Panc1 (cell line): ENCODE measurements at regions not wholly inside any gene's neighbourhood (a gene's known extent, or its start where the extent isn't known, plus 50 kb on each side); places are given as distances from the start of the nearest gene placed in this dataset.

ENCODE experiments used
- ATAC-seq: fragments of 200-7000 bp; cut with Tn5 transposase; 2 replicates; pipeline ENCODE4 v1.9.1; 2020; ENCODE audit warnings: mild to moderate bottlenecking, moderate library complexity
- BruUV-seq: library from RNA; stranded (reverse); fragments of 400-500 nt; replicated peaks from 2 replicates; lab custom pipeline; 2021; lab: Mats Ljungman, UMichigan
- CTCF ChIA-PET: fragments of 300-600 bp; sonication (Branson Sonifier 250); formaldehyde crosslinking; loops from one replicate; lab custom pipeline; 2022; ENCODE audit warnings: antibody characterized with exemption; lab: Charles Lee
- POLR2A ChIA-PET: fragments of 300-600 bp; sonication (Branson Sonifier 250); formaldehyde crosslinking; loops from one replicate; lab custom pipeline; 2022; ENCODE audit warnings: antibody characterized with exemption; lab: Charles Lee
- DNase-seq: peaks from one replicate; pipeline ENCODE4 v3.0.0-alpha.2; 2010; ENCODE audit warnings: low read depth, low spot score
- H3K27ac ChIP-seq: 2 replicates; pipeline ENCODE4 v1.5.1; 2011; ENCODE audit warnings: mild to moderate bottlenecking, low read length, inconsistent platforms
- H3K27me3 ChIP-seq: fragments of 200-500 bp; sonication (Bioruptor generic); 2 replicates; pipeline ENCODE4 v1.6.0; 2014; ENCODE audit warnings: low read length, inconsistent platforms; ENCODE audit not compliant: control insufficient read depth, insufficient read depth
- H3K36me3 ChIP-seq: fragments of 200-500 bp; sonication (Bioruptor generic); 2 replicates; pipeline ENCODE4 v1.5.1; 2014; ENCODE audit warnings: inconsistent platforms, mild to moderate bottlenecking, low read length, moderate library complexity; ENCODE audit not compliant: control insufficient read depth, insufficient read depth
- H3K4me1 ChIP-seq: 2 replicates; pipeline ENCODE4 v1.5.1; 2011; ENCODE audit warnings: inconsistent platforms, mild to moderate bottlenecking, low read length, moderate library complexity; ENCODE audit not compliant: control insufficient read depth, insufficient read depth
- H3K4me3 ChIP-seq, 2 experiments: 2 replicates each; pipeline ENCODE4 v1.5.1; 2011 to 2012; ENCODE audit warnings: low read depth in 2 of 2, low read length in 2 of 2, mild to moderate bottlenecking in 2 of 2, inconsistent platforms in 1 of 2, moderate library complexity in 1 of 2
- H3K9me3 ChIP-seq: fragments of 200-500 bp; sonication (Bioruptor generic); 2 replicates; pipeline ENCODE4 v1.5.1; 2014; ENCODE audit warnings: low read depth, mild to moderate bottlenecking, inconsistent platforms, low read length, moderate library complexity; ENCODE audit not compliant: control insufficient read depth, insufficient read depth
- CTCF ChIP-seq: fragments of 450-650 bp; IDR thresholded peaks from 2 replicates; pipeline ENCODE4 v1.5.1; 2017; ENCODE audit warnings: mild to moderate bottlenecking
- POLR2AphosphoS5 ChIP-seq: IDR thresholded peaks from 2 replicates; pipeline ENCODE4 v1.6.1; 2012; ENCODE audit warnings: mild to moderate bottlenecking, low read depth, low read length, moderate library complexity
- REST ChIP-seq, 2 experiments: IDR thresholded peaks; 2 replicates each; pipeline ENCODE4 v1.6.1; 2011 to 2012; ENCODE audit warnings: low read depth in 2 of 2, control low read depth in 1 of 2, low read length in 1 of 2, mild to moderate bottlenecking in 1 of 2, moderate library complexity in 1 of 2; ENCODE audit not compliant: insufficient read depth in 1 of 2
- SIN3A ChIP-seq: IDR thresholded peaks from 2 replicates; pipeline ENCODE4 v1.6.1; 2012; ENCODE audit warnings: low read depth, mild to moderate bottlenecking, low read length, moderate library complexity, borderline replicate concordance; ENCODE audit not compliant: insufficient read depth
- TCF7L2 ChIP-seq: IDR thresholded peaks from 2 replicates; pipeline ENCODE4 v1.6.1; 2011; ENCODE audit warnings: mild to moderate bottlenecking, low read depth, low read length, inconsistent platforms
- in situ Hi-C: cut with HindIII; loops from 2 replicates; pipeline ENCODE4 v1.10.0; 2016; ENCODE audit warnings: low sequenced_read_pairs, low pct_unique_long_range_greater_than_20kb
- intact Hi-C: fragments of 100-400 bp; cut with micrococcal nuclease; formaldehyde crosslinking; loops from one replicate; pipeline ENCODE4 v1.10.0; 2022; ENCODE audit not compliant: unreplicated experiment

- no peak for ATAC-seq
- Histone ChIP-seq H3K9me3 (no peaks in the 10 kb centered on the region), H3K27me3 (no peaks in the 10 kb centered on the region), H3K4me1 (no peaks in the 10 kb centered on the region), H3K36me3 (no peaks in the 10 kb centered on the region), H3K4me3 (no peak overlapping the region), H3K27ac (no peak overlapping the region)
- DNase-seq = no peak
- CTCF ChIA-PET = no interaction called here
- no TSS peak for BruUV-seq
- intact Hi-C loops (no loop called here), in situ Hi-C loops (no loop called here)
- no peak for TF ChIP-seq TCF7L2
- TF ChIP-seq CTCF = no peak
- TF ChIP-seq SIN3A = no peak
- TF ChIP-seq POLR2AphosphoS5 = no peak
- no peak for TF ChIP-seq REST (IDR thresholded peaks at IDR 0.05; ENCODE audit: insufficient read depth in 1 of 2, low read depth in 2 of 2, low read length in 1 of 2)
- POLR2A ChIA-PET = no interaction called here
Observed at GRCh38 chr20:55200317-55200716, 724.9 kb downstream of the DOK5 start.

- CTCF ChIA-PET = no interaction called here
Observed at GRCh38 chr20:55194947-55195346, 719.6 kb downstream of the DOK5 start.

More at GRCh38 chr20:55194947-55195346, 719.6 kb downstream of the DOK5 start:
- no peaks in the 10 kb centered on the region for H3K4me1 ChIP-seq
- no peak overlapping the region for H3K27ac ChIP-seq
- H3K9me3 ChIP-seq = no peaks in the 10 kb centered on the region
- H3K27me3 ChIP-seq = no peaks in the 10 kb centered on the region
- no TSS peak for BruUV-seq
- no peak for DNase-seq
- H3K36me3 ChIP-seq = no peaks in the 10 kb centered on the region
- no peak overlapping the region for H3K4me3 ChIP-seq
- no peak for ATAC-seq
- TF ChIP-seq SIN3A (no peak), TCF7L2 (no peak), REST (IDR thresholded peaks at IDR 0.05; ENCODE audit: insufficient read depth in 1 of 2, low read depth in 2 of 2, low read length in 1 of 2) (no peak), CTCF (no peak), POLR2AphosphoS5 (no peak)
- POLR2A ChIA-PET = no interaction called here
- intact Hi-C loops = no loop called here
- in situ Hi-C loops = no loop called here
